ENCODE measurements at regions not wholly inside any gene's neighbourhood (a gene's known extent, or its start where the extent isn't known, plus 50 kb on each side); places are given as distances from the start of the nearest gene placed in this dataset.

DNA sequence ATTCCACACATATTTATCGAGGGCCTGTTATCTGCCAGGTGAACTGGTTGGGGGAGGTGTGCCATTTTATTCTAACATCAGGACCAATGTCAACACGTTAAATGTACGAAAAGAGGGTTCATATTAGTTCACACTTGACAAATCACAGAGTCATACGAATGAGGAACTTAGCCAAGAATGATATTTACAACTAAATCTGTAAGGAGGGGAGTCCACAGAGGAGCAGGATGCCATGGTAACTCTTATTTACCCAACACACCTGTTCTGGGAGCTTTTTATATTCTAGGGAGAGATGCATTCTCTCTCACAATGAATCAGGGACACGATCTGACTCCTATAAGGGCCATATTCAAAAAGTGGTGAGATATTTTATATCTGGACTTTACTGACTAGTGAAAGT is 144.1 kb downstream of the CDC42EP3 start:
- intact Hi-C loops (cut with DNase I): no loop called here
- ATAC-seq (ENCODE audit: poor library complexity) (no peak), DNase-seq (no peak)

DNA sequence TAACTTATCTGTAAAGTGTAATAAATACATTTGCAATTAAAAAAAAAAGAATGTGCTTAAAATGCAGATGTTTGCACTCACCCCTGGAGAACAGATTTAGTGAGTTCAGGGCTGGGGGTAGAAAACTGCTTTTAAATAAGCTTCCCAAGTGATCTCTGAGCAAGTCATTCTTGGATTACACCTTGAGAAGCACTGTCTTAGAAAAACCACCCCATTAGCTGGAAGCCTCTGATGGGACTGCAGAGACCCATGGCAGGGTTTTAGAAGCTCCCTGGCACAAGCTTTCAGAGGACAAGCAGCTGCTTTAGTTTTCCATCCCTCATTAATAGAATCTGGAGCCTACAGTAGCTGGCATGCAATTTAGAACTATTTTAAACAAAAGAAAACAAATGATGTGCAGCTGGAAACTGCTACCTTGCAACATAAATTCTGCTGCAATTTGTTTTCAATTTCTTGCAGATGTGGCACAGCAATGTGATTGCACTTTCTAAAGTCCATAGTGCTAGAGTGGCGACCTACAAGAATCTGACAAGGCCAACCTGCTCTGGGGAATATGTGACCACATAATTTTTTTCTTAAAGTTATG is 141.5 kb downstream of the CDC42EP3 start:
- intact Hi-C loops (cut with DNase I): loop anchor here (10.0 kb wide), 1 partner anchor 115 kb away; no protein-coding TSS in a partner anchor
- no peak for DNase-seq
- no peak for ATAC-seq (ENCODE audit: poor library complexity)

DNA sequence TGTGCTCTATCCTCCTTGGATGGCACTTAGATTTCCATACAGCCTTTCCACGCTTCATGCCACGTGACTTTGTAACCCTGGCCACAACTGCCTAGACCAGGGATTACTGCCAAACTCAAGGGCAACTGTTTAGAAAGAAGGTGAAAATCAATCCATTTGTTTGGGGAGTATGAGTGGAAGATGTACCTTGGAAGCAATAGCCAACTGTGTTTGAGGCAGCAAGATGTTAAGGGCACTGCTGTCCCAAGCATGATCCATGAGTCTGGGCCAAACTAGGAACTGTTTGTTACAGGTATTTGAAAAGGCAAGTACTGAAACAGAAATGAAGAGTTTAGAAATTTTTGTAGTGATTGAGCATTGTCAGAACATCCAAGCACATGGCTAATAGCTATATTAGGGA is 138.9 kb downstream of the CDC42EP3 start:
- intact Hi-C loops (cut with DNase I): loop anchor here (10.0 kb wide), 1 partner anchor 118 kb away; no protein-coding TSS in a partner anchor
- ATAC-seq (ENCODE audit: poor library complexity) (no peak), DNase-seq (no peak)

DNA sequence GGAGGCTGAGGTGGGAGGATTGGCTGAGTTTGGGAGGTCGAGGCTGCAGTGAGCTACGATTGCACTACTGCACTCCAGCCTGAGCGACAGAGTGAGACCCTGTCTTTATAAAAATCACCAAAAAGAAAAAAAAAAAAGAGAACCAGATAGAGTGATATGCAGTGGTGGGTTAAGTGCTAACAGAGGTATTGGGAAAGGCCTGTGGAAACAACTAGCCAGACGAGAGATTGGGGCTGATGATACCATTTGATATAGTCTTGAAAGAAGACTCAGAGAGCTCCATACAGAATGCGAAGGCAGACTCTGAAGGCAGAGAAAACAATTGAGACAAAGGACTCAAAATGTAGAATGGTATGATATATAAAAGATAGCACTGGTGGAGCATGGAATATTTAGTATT is 134.1 kb downstream of the CDC42EP3 start:
- DNase-seq (no peak), ATAC-seq (ENCODE audit: poor library complexity) (no peak)
- intact Hi-C loops (cut with DNase I): loop anchor here (10.0 kb wide), 1 partner anchor 123 kb away; no protein-coding TSS in a partner anchor

DNA sequence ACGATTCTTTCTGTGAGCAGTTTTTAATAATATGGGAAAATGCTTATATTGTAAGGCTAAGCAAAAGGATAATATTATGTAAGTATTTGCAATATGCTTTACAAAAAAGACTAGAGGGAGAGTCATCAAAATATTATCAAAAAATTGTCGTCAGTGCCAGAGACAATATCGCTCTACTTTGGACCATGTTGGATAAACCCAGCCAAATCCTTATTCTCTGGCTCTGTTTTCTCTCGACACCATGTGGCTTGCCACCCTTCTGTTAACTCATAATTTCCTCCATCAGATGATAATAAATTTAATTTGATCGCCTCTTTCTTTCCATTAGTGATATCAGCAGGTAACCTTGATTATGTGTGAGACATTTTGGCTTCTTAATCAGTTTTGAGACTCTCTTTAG is 129.9 kb downstream of the CDC42EP3 start:
- intact Hi-C loops (cut with DNase I): no loop called here
- DNase-seq (no peak), ATAC-seq (ENCODE audit: poor library complexity) (no peak)

DNA sequence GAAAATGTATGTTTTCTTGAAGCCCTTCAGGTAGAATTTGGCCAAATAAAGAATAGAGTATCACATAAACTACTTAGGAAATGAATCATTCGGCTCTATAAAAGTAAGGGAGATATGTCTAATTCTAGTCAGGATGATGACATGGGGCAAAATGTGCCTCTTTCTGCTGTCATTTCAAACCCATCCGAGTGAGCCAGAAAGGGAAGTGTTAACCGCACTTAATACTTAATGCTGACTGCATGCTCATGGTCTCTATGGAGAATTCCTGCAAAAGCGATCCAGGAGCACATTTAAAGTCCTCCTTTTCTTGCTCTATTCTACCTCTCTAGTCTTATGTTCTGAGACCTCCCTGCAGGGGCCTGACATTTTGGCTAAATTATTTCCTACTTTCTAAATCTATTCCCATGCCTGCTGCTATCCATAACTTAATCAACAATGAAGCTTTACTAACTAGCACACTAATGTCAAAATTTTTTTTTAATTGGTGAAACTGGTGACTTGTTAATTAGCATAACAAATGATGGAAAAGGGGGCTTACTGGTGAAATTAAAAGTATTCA is 127.4 kb downstream of the CDC42EP3 start:
- intact Hi-C loops (cut with DNase I): no loop called here
- DNase-seq (no peak), ATAC-seq (ENCODE audit: poor library complexity) (no peak)

DNA sequence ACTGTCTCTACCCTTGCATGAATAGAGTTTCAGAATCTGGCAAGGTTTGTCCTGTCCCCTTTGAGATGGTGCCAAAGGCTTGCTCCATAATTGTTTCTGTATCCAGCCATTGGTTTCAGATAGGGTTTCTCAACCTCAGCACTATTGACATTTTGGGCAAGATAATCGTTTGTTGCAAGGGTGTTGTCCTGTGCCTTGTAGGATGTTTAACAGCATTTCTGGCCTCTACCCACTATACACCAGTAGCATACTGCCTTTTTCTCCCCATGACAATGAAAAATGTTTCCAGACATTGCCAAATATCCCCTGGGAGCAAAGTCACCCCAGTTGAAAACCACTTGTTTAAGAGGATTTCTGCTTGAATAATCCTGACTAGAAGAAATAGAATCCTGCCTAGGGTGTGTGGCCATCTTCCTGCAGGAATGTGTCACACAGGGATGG is 126.8 kb downstream of the CDC42EP3 start:
- ATAC-seq (ENCODE audit: poor library complexity): no peak
- intact Hi-C loops (cut with DNase I): no loop called here
- DNase-seq: no peak

DNA sequence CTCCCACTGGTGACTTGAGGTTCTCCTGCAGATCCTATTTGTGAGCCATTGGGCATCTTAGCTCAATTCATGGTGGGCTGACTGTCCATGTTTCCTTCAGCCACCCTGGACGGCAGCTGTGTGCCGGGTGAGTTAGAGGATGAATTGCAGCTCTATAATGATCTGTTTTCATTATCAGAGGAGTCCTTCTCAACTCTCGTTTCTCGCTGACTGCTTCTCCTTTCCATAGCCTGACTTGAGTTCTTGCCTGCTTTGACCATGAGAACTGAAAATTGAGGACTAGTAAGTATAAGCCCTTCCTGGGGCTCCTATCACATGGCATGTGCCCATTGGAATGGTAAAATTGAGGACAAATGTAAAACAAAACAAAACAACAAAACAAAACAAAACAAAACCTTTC is 121.8 kb downstream of the CDC42EP3 start:
- intact Hi-C loops (cut with DNase I): no loop called here
- DNase-seq: no peak
- ATAC-seq (ENCODE audit: poor library complexity): no peak

DNA sequence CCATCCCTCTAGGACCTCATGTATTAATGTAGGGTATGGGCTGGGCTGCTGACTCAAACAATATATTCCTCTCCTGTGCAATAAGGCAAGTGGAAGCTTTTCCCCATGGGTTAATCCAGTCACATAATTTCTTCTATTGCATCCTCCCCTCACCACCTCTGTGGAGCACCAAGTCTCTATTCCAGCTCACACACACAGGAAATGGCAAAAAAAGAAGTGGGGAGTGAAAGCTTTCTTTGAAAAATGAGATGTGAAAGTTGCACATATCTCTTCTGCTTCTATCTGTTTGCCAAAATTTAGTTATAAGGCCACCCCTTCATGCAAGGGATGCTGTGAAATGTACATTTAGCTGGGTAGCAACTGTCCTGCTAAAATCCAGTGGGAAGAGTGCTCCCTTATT is 121.3 kb downstream of the CDC42EP3 start:
- intact Hi-C loops (cut with DNase I): no loop called here
- ATAC-seq (ENCODE audit: poor library complexity): no peak
- no peak for DNase-seq

DNA sequence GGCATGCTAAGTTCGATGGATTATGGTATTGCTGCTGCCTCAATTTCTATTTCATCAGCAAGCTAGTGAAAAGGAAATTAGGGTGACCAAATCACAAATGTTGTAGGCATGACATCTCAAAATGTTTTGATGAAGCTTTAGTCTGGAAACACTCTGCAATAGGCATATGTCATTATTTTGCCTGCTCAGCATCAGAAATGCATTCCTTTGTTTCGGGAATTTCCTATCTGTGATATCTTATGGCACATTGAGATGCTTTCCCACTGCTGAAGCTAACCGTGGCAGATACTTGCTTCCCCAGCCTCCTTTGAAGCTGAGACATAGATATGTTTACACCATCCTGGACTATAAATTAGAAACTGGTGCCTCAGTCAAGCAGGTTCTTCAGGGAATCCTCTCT is 119.7 kb downstream of the CDC42EP3 start:
- DNase-seq (no peak), ATAC-seq (ENCODE audit: poor library complexity) (no peak)
- intact Hi-C loops (cut with DNase I): no loop called here

DNA sequence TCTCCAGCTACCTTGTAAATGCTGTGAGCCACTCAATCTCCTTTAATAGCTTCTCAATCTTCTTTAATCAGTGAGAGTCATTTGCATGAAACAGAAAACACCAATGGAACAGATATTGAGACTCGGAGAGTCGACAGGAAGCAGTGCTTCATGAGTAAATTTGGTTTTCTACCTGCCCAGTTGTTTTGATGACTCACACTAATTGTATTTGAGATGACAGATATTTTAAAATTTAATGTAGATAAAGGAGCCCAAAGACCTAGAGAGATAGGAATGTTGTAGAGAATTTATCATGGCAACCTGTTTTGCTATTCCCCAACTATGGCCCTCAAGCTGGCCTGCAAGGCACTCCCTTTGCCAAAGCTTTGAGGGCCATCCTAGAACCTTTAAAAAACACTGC is 119.1 kb downstream of the CDC42EP3 start:
- no peak for ATAC-seq (ENCODE audit: poor library complexity)
- intact Hi-C loops (cut with DNase I): no loop called here
- no peak for DNase-seq

DNA sequence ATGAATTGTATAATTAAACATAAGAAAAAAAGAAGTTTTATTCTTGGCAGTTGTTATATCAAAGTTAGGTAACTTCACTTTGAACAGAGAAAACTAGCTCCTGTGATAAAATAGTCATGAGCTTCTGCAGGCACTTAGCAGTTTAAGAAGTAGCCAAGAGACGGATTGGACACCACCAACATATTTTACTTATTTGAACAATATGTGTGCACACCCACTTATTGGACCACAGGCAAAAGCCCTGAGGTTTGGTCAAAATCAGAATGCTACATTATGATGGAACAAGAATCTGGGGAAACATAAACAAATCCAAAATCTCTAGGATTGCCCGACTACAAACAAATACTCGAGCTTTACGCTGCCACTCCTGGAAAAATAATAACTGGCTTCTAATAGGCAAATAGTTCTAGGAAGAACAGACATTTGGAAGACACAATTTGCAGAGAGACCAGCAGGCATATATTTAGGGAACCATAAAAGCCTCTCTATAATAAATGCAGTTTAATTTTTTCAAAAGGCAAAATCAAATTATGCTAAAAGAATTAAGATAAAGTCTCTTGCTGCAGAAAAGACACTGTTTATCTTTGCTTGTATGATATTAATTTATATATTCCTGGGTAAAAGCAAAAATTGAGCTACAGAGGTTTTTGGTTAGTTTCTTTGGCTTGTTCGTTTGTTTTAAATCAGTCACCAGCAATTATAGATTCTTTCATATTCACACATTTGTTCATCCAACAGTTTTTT is 117.9 kb downstream of the CDC42EP3 start:
- DNase-seq (no peak), ATAC-seq (ENCODE audit: poor library complexity) (no peak)
- intact Hi-C loops (cut with DNase I): no loop called here

DNA sequence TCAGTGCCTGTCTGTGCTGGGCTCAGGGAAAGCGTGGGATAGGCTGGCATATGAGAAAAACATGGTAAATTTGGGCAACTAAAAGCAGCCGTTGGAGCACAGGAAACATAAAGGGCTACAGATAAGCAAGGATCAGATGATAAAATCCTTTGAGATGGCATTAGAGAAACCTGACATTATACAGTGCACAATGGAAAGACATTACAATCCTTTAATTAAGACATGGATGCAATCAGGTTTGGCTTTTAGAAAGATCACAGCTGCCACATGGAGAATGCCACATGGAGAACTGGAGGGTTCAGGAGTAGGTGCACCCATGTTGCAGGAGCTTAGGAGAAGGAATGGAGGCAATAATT is 117.3 kb downstream of the CDC42EP3 start:
- intact Hi-C loops (cut with DNase I): no loop called here
- ATAC-seq (ENCODE audit: poor library complexity) (no peak), DNase-seq (no peak)

DNA sequence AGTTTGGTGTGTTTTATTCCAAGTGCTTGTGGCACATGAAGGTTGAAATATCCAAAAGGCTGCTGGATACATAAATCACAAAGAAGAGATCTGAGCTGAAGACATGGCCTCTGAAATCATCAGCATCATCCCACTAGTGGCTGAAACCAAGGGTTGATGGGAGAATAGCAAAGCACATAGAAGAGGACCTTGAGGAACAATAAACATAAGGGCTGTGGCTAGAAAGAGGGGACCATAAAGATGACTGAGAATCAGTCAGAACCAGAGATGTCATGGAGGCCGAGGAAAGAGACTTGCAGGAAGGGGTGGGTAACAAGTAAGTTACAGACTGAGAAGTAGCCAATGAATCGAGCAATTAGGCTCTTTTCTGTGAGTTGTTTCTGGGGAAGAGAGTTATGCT is 116.8 kb downstream of the CDC42EP3 start:
- DNase-seq: no peak
- intact Hi-C loops (cut with DNase I): no loop called here
- ATAC-seq (ENCODE audit: poor library complexity): no peak

DNA sequence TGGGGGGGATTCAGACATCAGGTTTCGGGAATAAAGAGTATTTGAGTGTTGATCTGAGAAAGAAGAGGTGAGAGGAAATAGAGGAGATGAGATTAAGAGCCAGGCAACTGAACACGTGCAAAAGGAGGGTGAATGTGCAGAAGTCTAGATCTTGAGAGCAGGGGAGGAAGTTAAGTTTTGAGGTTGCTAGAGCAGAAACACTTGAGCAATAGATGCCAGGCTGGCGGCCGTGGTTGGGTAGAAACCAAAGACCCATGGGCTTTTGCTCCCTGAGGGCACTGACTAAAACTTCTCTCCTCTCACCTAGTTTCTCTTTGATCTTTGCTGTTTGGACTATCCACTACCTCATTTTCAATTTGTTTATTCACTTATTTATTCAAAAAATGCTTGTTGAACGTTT is 116.0 kb downstream of the CDC42EP3 start:
- no peak for ATAC-seq (ENCODE audit: poor library complexity)
- peak; percentile 54 for DNase-seq
- intact Hi-C loops (cut with DNase I): no loop called here

DNA sequence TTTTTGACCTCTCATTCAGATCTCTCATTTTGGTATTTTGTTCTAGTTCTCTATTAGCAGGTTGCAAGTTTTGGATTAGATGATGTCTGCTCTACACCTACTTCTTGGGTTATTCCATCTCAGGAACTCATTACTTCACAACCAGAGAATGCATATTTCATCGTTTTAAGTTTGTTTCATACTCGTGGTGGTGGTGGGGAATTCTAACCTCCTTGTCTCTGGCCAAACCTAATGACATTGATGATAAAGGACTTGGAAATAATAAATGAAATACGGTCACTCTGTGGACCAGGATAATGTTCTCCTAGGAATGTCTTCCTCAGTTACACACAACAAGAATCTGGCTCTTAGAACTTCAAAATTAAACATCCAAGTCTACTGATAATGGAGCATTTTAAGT is 115.2 kb downstream of the CDC42EP3 start:
- DNase-seq (no peak), ATAC-seq (ENCODE audit: poor library complexity) (no peak)
- intact Hi-C loops (cut with DNase I): no loop called here

DNA sequence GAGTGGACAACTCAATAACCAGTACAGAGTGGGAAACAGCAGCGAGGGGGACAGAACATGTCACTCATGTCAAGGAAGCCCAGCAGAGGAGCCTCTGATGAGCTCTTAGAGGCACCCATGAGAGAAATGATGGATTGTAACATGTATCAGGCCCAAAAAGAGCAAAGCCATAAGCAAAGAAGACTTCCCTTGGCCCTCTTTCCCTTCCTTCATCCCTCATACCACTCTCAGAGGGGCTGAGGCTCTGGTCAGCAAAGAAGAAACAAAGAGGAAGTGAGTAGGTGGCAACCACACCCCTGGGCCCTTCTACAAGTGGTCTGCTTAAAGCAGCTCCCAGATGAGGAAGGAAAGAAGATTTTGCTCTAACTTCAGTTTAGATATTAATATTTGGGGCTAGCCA is 112.8 kb downstream of the CDC42EP3 start:
- ATAC-seq (ENCODE audit: poor library complexity) (peak; percentile 71), DNase-seq (peak; percentile 48)
- intact Hi-C loops (cut with DNase I): no loop called here

DNA sequence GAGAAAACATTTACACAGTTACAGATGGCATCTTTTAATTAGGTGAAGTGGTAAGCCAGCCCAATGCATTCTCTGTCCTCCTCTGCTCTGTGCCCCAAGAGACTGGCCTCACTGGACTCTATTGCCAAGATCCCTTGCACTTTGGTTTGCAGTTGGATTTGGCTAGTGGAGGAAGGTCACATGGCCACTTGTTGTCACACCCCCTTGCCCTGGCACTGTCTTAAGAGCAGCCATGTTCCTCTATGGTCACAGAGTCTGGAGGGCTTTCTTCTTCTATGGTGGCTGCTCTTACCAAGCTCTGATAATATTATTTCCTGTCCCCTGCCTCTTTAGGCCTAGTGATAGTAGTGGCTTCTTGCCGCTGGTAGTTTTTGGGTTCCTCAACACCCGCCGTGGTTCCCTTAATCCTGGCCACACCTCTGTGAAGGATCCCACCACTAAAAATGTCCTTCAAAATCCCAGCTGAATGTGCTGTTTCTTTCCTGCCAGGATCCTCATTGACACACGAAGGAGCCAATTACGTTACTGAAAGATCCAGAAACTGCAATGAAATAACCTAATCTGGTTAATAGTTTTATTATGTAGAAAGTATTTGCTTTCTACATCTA is 111.1 kb downstream of the CDC42EP3 start:
- intact Hi-C loops (cut with DNase I): no loop called here
- ATAC-seq (ENCODE audit: poor library complexity) (no peak), DNase-seq (no peak)

DNA sequence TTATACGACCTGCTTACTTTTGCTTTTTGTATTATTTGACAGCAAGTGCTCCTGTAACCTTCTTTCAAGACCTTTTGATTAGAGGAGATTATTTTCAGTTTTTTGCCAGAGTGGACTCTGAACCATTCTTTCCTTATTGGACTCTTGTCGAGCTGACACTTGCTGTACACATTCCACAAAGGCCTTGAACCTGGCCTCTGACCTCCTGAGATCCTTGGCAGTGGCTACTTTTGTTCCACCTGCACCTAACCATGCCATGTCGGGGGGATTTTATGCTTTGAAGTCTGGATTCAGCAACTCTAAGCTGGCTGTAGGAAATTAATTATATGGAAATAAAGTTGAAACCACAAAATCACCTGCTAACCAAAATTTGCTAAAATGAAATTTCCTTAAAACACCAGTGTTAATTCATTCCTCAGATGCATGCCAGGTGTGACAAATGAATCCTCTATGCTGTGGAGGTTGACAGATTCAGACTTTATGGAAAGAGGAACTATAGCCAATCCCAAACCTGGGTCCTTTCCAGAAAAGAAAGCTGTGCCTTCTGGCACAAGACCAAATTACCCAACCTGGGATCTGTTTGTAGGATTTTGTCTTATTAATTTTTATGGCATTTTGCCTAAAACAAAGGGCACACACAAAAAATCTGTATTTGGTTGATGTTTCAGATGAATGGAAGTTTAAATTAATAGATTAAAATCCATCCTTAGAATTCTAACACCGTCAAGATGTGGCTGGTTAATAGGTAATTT is 110.4 kb downstream of the CDC42EP3 start:
- intact Hi-C loops (cut with DNase I): no loop called here
- DNase-seq: no peak
- no peak for ATAC-seq (ENCODE audit: poor library complexity)

Data from Right ventricle myocardium superior (tissue), 1 donor.